ENCODE measurements at regions not wholly inside any gene's neighbourhood (a gene's known extent, or its start where the extent isn't known, plus 50 kb on each side); places are given as distances from the start of the nearest gene placed in this dataset.
"Not testable (repeated sequence)": the region's sequence is repeated elsewhere in the genome, so short reads cannot be mapped to it uniquely, and the experiment has no call there.

DNA sequence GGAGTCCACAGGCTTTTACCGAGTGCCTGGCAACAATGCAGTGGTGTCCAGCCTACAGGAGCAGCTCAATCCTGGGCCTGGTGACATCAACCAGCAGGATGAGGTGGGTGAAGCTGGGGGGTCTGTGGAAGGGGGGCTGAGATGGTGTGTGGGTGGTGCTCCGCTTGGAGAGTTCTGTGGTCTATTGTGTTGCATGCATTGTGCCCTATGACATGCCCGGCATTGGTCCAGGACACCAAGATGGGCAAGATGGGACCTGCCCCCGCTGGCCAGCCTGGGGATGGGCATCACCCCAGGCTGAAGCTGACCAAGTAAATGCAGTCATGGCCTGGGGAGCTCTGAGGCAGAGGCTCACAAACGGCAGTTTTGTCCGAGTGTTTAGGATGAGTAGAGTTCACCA lies 113.3 kb downstream of the ZNF267 start:
- TF ChIP-seq CTCF (IDR thresholded peaks at IDR 0.05; ENCODE audit: low read depth, low read length, poor library complexity, severe bottlenecking); EZH2phosphoT487 (IDR thresholded peaks at IDR 0.05; ENCODE audit: borderline replicate concordance, low read length): not testable (repeated sequence)

Data from DOHH2 (cell line).